CD14-positive monocyte (primary cell): ENCODE measurements at regions not wholly inside any gene's neighbourhood (a gene's known extent, or its start where the extent isn't known, plus 50 kb on each side); places are given as distances from the start of the nearest gene placed in this dataset.

Source experiments
- DNase-seq, 3 donors: peaks; one replicate each; pipeline ENCODE4 v3.0.0-alpha.2; 2011 to 2022
- H2AFZ ChIP-seq: 2 replicates; pipeline ENCODE4 v1.6.0; 2012; ENCODE audit warnings: mild to moderate bottlenecking, low read depth, low read length, inconsistent platforms; ENCODE audit not compliant: insufficient read depth, poor library complexity, severe bottlenecking
- H3K27ac ChIP-seq, 2 donors: 1 replicate in 1 of 2; 2 replicates in 1 of 2; pipeline ENCODE4 v1.5.1; 2012 to 2013; ENCODE audit warnings: low read length in 2 of 2, control low read depth in 1 of 2, inconsistent platforms in 1 of 2, low read depth in 1 of 2, mild to moderate bottlenecking in 1 of 2
- H3K27me3 ChIP-seq, 2 donors: one replicate each; pipeline versions ENCODE4 v1.6.0 to v1.6.1; 2011 to 2013; ENCODE audit warnings: low read length in 2 of 2; ENCODE audit not compliant: control insufficient read depth in 2 of 2, insufficient read depth in 2 of 2
- H3K36me3 ChIP-seq, 2 donors: replicated peaks in 1 of 2; 1 replicate in 1 of 2; 2 replicates in 1 of 2; pipeline versions ENCODE4 v1.5.1 to v1.6.1; 2012 to 2013; ENCODE audit warnings: low read length in 2 of 2, control low read depth in 1 of 2, inconsistent platforms in 1 of 2, mild to moderate bottlenecking in 1 of 2; ENCODE audit not compliant: insufficient read depth in 2 of 2, control insufficient read depth in 1 of 2
- H3K4me1 ChIP-seq, 2 donors: 1 replicate in 1 of 2; 2 replicates in 1 of 2; pipeline versions ENCODE4 v1.5.1 to v1.6.1; 2012 to 2013; ENCODE audit warnings: low read length in 2 of 2, control low read depth in 1 of 2, inconsistent platforms in 1 of 2, mild to moderate bottlenecking in 1 of 2, moderate library complexity in 1 of 2; ENCODE audit not compliant: insufficient read depth in 2 of 2, control insufficient read depth in 1 of 2
- H3K4me2 ChIP-seq: replicated peaks from 2 replicates; pipeline ENCODE3; 2012; ENCODE audit warnings: low read length, moderate library complexity, mild to moderate bottlenecking; ENCODE audit not compliant: poor library complexity, severe bottlenecking; ENCODE audit errors: extremely low read depth
- H3K4me3 ChIP-seq, 3 experiments: fragments of 200-600 bp in 1 of 3; sonication (generic) in 1 of 3; replicated peaks in 1 of 3; 1 replicate in 2 of 3; 2 replicates in 1 of 3; pipeline ENCODE4 v1.5.1; 2011 to 2013; ENCODE audit warnings: low read length in 3 of 3, mild to moderate bottlenecking in 3 of 3, control low read depth in 2 of 3, low read depth in 2 of 3, inconsistent platforms in 1 of 3, moderate library complexity in 1 of 3
- H3K79me2 ChIP-seq: 2 replicates; pipeline ENCODE4 v1.6.0; 2012; ENCODE audit warnings: mild to moderate bottlenecking, control low read depth, inconsistent platforms, low read length, moderate library complexity; ENCODE audit not compliant: insufficient read depth
- H3K9ac ChIP-seq: 2 replicates; pipeline ENCODE4 v1.6.0; 2017; ENCODE audit warnings: low read length, mild to moderate bottlenecking; ENCODE audit not compliant: insufficient read depth, poor library complexity, severe bottlenecking
- H3K9me3 ChIP-seq, 2 donors: replicated peaks in 1 of 2; 1 replicate in 1 of 2; 2 replicates in 1 of 2; pipeline versions ENCODE4 v1.5.1 to v1.6.1; 2012 to 2013; ENCODE audit warnings: low read length in 2 of 2, control low read depth in 1 of 2; ENCODE audit not compliant: control insufficient read depth in 1 of 2, insufficient read depth in 1 of 2
- H4K20me1 ChIP-seq: 2 replicates; pipeline ENCODE4 v1.6.0; 2012; ENCODE audit warnings: mild to moderate bottlenecking, low read length, control low read depth, moderate library complexity; ENCODE audit not compliant: insufficient read depth
- H3K27ac Mint-ChIP-seq, 7 donors: one replicate each; pipeline ENCODE4 v1.8.0; 2020; ENCODE audit warnings: mild to moderate bottlenecking in 7 of 7, mixed read lengths in 7 of 7, moderate library complexity in 6 of 7, inconsistent platforms in 2 of 7
- H3K27me3 Mint-ChIP-seq, 3 donors: one replicate each; pipeline ENCODE4 v1.8.0; 2021 to 2022; ENCODE audit warnings: low read depth in 3 of 3, mild to moderate bottlenecking in 3 of 3, mixed read lengths in 3 of 3, moderate library complexity in 3 of 3, inconsistent platforms in 1 of 3
- H3K36me3 Mint-ChIP-seq, 2 donors: one replicate each; pipeline ENCODE4 v1.8.0; 2020; ENCODE audit warnings: mixed read lengths in 2 of 2, inconsistent platforms in 1 of 2, mild to moderate bottlenecking in 1 of 2
- H3K4me1 Mint-ChIP-seq: one replicate; pipeline ENCODE4 v1.8.0; 2020; ENCODE audit warnings: mild to moderate bottlenecking, mixed read lengths
- H3K4me3 Mint-ChIP-seq, 2 donors: one replicate each; pipeline ENCODE4 v1.8.0; 2020; ENCODE audit warnings: mild to moderate bottlenecking in 2 of 2, mixed read lengths in 2 of 2, moderate library complexity in 1 of 2
- H3K9me3 Mint-ChIP-seq, 7 donors: one replicate each; pipeline ENCODE4 v1.8.0; 2020 to 2022; ENCODE audit warnings: mixed read lengths in 7 of 7, mild to moderate bottlenecking in 6 of 7, moderate library complexity in 6 of 7, inconsistent platforms in 2 of 7
- WGBS: methylation state at CpG from one replicate; pipeline ENCODE4 v1.1.5; 2013; ENCODE audit warnings: missing lambda C conversion rate; ENCODE audit not compliant: insufficient coverage; 5-methylcytosine and 5-hydroxymethylcytosine counted together
- intact Hi-C, 2 donors: fragments of 100-400 bp; cut with micrococcal nuclease; formaldehyde crosslinking; loops; one replicate each; pipeline versions ENCODE4 v1.15.0 to v1.15.1; 2023
- TF ChIP-seq, protein P1 (sequence below): fragments of 200-600 bp; IDR thresholded peaks from one replicate; pipeline ENCODE4 v1.8.0; 2022; ENCODE audit warnings: antibody characterized with exemption, mild to moderate bottlenecking

DNA sequence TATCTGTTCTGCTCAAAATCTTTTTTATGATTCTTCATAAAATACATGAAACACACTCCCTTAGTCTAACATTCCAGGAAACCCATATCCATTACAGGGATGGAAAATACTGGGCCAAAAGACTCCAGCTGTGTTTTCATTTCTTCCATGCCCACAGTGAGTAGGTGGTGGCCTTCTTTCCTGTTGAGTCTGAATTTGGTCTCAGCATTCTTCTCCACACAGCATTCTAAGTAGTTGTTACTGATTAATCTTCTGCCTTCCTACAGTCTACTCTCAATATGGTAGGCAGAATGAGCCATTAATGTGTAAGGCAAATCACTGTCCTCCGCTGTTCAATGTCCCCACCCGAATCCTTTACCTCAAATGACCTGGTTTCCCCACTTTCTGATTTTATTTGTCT lies 370.6 kb upstream of the RPS6KA3 start:
- no peak overlapping the region for H3K4me3 ChIP-seq
- WGBS: 94% methylated on average over 2 of the region's 2 CpGs
- H3K36me3 ChIP-seq: no peaks in the 10 kb centered on the region
- no peak for DNase-seq
- no peaks in the 10 kb centered on the region for H3K79me2 ChIP-seq
- no peaks in the 10 kb centered on the region for H3K9me3 ChIP-seq
- TF ChIP-seq, protein P1, sequence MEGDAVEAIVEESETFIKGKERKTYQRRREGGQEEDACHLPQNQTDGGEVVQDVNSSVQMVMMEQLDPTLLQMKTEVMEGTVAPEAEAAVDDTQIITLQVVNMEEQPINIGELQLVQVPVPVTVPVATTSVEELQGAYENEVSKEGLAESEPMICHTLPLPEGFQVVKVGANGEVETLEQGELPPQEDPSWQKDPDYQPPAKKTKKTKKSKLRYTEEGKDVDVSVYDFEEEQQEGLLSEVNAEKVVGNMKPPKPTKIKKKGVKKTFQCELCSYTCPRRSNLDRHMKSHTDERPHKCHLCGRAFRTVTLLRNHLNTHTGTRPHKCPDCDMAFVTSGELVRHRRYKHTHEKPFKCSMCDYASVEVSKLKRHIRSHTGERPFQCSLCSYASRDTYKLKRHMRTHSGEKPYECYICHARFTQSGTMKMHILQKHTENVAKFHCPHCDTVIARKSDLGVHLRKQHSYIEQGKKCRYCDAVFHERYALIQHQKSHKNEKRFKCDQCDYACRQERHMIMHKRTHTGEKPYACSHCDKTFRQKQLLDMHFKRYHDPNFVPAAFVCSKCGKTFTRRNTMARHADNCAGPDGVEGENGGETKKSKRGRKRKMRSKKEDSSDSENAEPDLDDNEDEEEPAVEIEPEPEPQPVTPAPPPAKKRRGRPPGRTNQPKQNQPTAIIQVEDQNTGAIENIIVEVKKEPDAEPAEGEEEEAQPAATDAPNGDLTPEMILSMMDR: no peak
- intact Hi-C loops: no loop called here
- Mint-ChIP-seq H3K4me3 (no peak overlapping the region), H3K4me1 (no peaks in the 10 kb centered on the region), H3K36me3 (no peaks in the 10 kb centered on the region), H3K27me3 (peaks cover 0 to 9% (median 2%) of the 10 kb centered on the region in 3 donors), H3K9me3 (no peaks in the 10 kb centered on the region), H3K27ac (no peak overlapping the region)
- H2AFZ ChIP-seq: no peak overlapping the region
- H3K27ac ChIP-seq: no peak overlapping the region
- H4K20me1 ChIP-seq: no peaks in the 10 kb centered on the region
- H3K9ac ChIP-seq: no peak overlapping the region
- H3K4me2 ChIP-seq: no peak overlapping the region
- no peaks in the 10 kb centered on the region for H3K4me1 ChIP-seq
- no peaks in the 10 kb centered on the region for H3K27me3 ChIP-seq

DNA sequence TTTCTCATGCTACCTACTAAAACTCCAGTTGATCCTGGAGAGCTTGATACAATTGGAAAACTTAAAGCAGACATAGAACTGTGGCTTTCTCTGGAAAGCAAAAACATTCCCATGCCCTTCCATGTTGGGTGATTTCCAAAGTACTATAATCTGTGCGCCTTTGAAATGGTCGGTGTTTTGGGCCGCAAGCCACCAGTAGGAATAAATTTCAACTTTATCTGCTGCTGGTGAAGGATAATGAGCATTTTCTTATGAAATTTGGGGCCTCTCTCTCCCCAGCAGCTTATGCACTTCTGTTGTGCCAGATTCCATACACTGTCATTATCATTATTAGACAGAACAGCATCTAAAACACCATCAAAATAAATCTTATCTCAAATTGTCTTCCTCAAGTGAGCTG lies 366.7 kb upstream of the RPS6KA3 start:
- H3K4me3 Mint-ChIP-seq: no peak overlapping the region
- H3K9ac ChIP-seq: no peak overlapping the region
- H3K4me1 Mint-ChIP-seq: no peaks in the 10 kb centered on the region
- no peak overlapping the region for H3K27ac ChIP-seq
- no peaks in the 10 kb centered on the region for H4K20me1 ChIP-seq
- H3K36me3 Mint-ChIP-seq: no peaks in the 10 kb centered on the region
- H3K9me3 Mint-ChIP-seq: no peaks in the 10 kb centered on the region
- H3K4me3 ChIP-seq: no peak overlapping the region
- TF ChIP-seq, protein P1: no peak
- no peaks in the 10 kb centered on the region for H3K36me3 ChIP-seq
- intact Hi-C loops: no loop called here
- no peaks in the 10 kb centered on the region for H3K9me3 ChIP-seq
- no peak for DNase-seq
- H3K27me3 Mint-ChIP-seq: peaks cover 0 to 9% (median 0%) of the 10 kb centered on the region in 3 donors
- H3K4me1 ChIP-seq: no peaks in the 10 kb centered on the region
- no peak overlapping the region for H3K4me2 ChIP-seq
- no CpG with 5 or more reads among the region's 3 CpGs for WGBS
- H3K27ac Mint-ChIP-seq: no peak overlapping the region
- H2AFZ ChIP-seq: no peak overlapping the region
- no peaks in the 10 kb centered on the region for H3K27me3 ChIP-seq
- no peaks in the 10 kb centered on the region for H3K79me2 ChIP-seq
